ENCODE measurements at regions not wholly inside any gene's neighbourhood (a gene's known extent, or its start where the extent isn't known, plus 50 kb on each side); places are given as distances from the start of the nearest gene placed in this dataset.

- BruUV-seq (replicated peaks) = no TSS peak
- ATAC-seq = no peak
- Histone ChIP-seq H3K9me3 (replicated peaks; ENCODE audit: control insufficient read depth, insufficient read depth, low read length) (no peaks in the 10 kb centered on the region; the same call in 1 of the 3 replicates), H3K36me3 (ENCODE audit: control insufficient read depth in 2 of 2, insufficient read depth in 2 of 2, low read length in 1 of 2) (no peaks in the 10 kb centered on the region), H2AFZ (ENCODE audit: control insufficient read depth, low read depth, low read length) (no peak overlapping the region), H4K20me1 (ENCODE audit: control insufficient read depth, insufficient read depth) (no peaks in the 10 kb centered on the region), H3K9ac (ENCODE audit: control insufficient read depth, insufficient read depth, low read length) (no peak overlapping the region), H3K4me3 (no peak overlapping the region), H3K27me3 (replicated peaks in 1 of 2; ENCODE audit: control insufficient read depth in 2 of 2, insufficient read depth in 2 of 2, low read length in 1 of 2) (no peaks in the 10 kb centered on the region), H3K79me2 (ENCODE audit: control insufficient read depth, insufficient read depth, low read length) (no peaks in the 10 kb centered on the region), H3K4me2 (ENCODE audit: control insufficient read depth, insufficient read depth) (no peak overlapping the region), H3K27ac (ENCODE audit: control insufficient read depth, insufficient read depth) (no peak overlapping the region), H3K4me1 (ENCODE audit: control insufficient read depth, insufficient read depth, low read length) (no peaks in the 10 kb centered on the region)
- POLR2A ChIA-PET = no interaction called here
- intact Hi-C loops (cut with micrococcal nuclease; ENCODE audit: unreplicated experiment) (no loop called here), in situ Hi-C loops (cut with MboI) (no loop called here)
- SMC1A ChIA-PET (ENCODE audit: uncharacterized antibody, unreplicated experiment) = interaction anchor here (0.9 kb wide), 1 partner anchor 118 kb away, joined by 3 read pairs; no protein-coding TSS in a partner anchor
- RAD21 ChIA-PET (ENCODE audit: unreplicated experiment) = no interaction called here
- CTCF ChIA-PET = interaction anchor here (1.0 to 1.9 kb wide), 4 partner anchors 11 to 66 kb away, joined by 3 to 4 read pairs (median 4); no protein-coding TSS in a partner anchor
- DNase-seq (ENCODE audit: low read depth, low spot score) = no peak
- no peak for FAIRE-seq
- no peak for TF ChIP-seq MAX (IDR thresholded peaks at IDR 0.05; ENCODE audit: low read depth, low read length)
- TF ChIP-seq E2F4 (IDR thresholded peaks at IDR 0.05; ENCODE audit: low read depth, low read length) = no peak
- no peak for TF ChIP-seq WRNIP1 (IDR thresholded peaks at IDR 0.05; ENCODE audit: borderline replicate concordance, low read depth, low read length)
- no peak for TF ChIP-seq MYB (IDR thresholded peaks at IDR 0.05; ENCODE audit: borderline replicate concordance, low read depth, low read length)
- no peak for TF ChIP-seq ZNF592 (IDR thresholded peaks at IDR 0.05)
- no peak for TF ChIP-seq RAD21 (IDR thresholded peaks at IDR 0.05; ENCODE audit: insufficient read depth, low read depth, low read length)
- no peak for TF ChIP-seq SUZ12 (IDR thresholded peaks at IDR 0.05; ENCODE audit: unreplicated experiment)
- no peak for TF ChIP-seq DPF2 (IDR thresholded peaks at IDR 0.05)
- no peak for TF ChIP-seq MEF2B (IDR thresholded peaks at IDR 0.05; ENCODE audit: partially characterized antibody, poor library complexity, severe bottlenecking)
- TF ChIP-seq BHLHE40 (IDR thresholded peaks at IDR 0.05; ENCODE audit: borderline replicate concordance in 1 of 2, low read depth in 2 of 2, low read length in 1 of 2) = no peak
- TF ChIP-seq RB1 (IDR thresholded peaks at IDR 0.05; ENCODE audit: borderline replicate concordance) = no peak
- TF ChIP-seq CBX5 (IDR thresholded peaks at IDR 0.05; ENCODE audit: low read depth) = no peak
- no peak for TF ChIP-seq SIX5 (IDR thresholded peaks at IDR 0.05; ENCODE audit: low read depth, low read length, severe bottlenecking)
- TF ChIP-seq TCF12 (IDR thresholded peaks at IDR 0.05; ENCODE audit: low read depth, low read length) = no peak
- TF ChIP-seq GABPA (IDR thresholded peaks at IDR 0.05; ENCODE audit: low read depth) = no peak
- no peak for TF ChIP-seq KDM1A (IDR thresholded peaks at IDR 0.05; ENCODE audit: borderline replicate concordance)
- no peak for TF ChIP-seq NRF1 (conservative IDR thresholded peaks at IDR 0.05; ENCODE audit: low read depth, low read length)
These were observed 263.0 kb downstream of the MBNL1 start for GRCh38 chr3:152531717-152532116.
